ENCODE measurements at regions not wholly inside any gene's neighbourhood (a gene's known extent, or its start where the extent isn't known, plus 50 kb on each side); places are given as distances from the start of the nearest gene placed in this dataset.

DNA sequence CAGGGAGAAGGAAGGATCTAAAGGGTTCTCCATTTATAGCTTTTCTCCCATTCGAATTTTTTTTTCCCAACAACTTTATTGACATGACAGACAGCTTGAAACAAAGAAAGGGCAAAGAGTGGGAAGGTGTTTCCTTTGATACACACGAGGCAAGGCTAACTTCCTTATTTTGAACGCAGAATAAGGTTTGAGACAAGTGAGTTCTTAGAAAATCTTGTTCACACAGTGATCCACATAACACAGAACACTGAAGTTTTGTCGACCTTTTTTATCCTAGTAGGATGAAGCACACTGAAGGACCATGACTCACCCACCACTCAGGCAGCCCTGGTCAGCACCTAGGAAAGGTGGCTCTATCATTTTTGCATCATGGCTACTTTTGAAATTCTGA is 425.8 kb upstream of the MDFIC2 start:
- no peak for TF ChIP-seq RAD21 (IDR thresholded peaks at IDR 0.05)
- TF ChIP-seq, protein P1, sequence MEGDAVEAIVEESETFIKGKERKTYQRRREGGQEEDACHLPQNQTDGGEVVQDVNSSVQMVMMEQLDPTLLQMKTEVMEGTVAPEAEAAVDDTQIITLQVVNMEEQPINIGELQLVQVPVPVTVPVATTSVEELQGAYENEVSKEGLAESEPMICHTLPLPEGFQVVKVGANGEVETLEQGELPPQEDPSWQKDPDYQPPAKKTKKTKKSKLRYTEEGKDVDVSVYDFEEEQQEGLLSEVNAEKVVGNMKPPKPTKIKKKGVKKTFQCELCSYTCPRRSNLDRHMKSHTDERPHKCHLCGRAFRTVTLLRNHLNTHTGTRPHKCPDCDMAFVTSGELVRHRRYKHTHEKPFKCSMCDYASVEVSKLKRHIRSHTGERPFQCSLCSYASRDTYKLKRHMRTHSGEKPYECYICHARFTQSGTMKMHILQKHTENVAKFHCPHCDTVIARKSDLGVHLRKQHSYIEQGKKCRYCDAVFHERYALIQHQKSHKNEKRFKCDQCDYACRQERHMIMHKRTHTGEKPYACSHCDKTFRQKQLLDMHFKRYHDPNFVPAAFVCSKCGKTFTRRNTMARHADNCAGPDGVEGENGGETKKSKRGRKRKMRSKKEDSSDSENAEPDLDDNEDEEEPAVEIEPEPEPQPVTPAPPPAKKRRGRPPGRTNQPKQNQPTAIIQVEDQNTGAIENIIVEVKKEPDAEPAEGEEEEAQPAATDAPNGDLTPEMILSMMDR (IDR thresholded peaks at IDR 0.05; ENCODE audit: low read depth, low read length, missing input control): no peak
- TF ChIP-seq, protein P2, sequence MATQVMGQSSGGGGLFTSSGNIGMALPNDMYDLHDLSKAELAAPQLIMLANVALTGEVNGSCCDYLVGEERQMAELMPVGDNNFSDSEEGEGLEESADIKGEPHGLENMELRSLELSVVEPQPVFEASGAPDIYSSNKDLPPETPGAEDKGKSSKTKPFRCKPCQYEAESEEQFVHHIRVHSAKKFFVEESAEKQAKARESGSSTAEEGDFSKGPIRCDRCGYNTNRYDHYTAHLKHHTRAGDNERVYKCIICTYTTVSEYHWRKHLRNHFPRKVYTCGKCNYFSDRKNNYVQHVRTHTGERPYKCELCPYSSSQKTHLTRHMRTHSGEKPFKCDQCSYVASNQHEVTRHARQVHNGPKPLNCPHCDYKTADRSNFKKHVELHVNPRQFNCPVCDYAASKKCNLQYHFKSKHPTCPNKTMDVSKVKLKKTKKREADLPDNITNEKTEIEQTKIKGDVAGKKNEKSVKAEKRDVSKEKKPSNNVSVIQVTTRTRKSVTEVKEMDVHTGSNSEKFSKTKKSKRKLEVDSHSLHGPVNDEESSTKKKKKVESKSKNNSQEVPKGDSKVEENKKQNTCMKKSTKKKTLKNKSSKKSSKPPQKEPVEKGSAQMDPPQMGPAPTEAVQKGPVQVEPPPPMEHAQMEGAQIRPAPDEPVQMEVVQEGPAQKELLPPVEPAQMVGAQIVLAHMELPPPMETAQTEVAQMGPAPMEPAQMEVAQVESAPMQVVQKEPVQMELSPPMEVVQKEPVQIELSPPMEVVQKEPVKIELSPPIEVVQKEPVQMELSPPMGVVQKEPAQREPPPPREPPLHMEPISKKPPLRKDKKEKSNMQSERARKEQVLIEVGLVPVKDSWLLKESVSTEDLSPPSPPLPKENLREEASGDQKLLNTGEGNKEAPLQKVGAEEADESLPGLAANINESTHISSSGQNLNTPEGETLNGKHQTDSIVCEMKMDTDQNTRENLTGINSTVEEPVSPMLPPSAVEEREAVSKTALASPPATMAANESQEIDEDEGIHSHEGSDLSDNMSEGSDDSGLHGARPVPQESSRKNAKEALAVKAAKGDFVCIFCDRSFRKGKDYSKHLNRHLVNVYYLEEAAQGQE (IDR thresholded peaks at IDR 0.05): no peak
- TF ChIP-seq JUND (IDR thresholded peaks at IDR 0.05): no peak
- TF ChIP-seq FOXA1 (IDR thresholded peaks at IDR 0.05): no peak
- no peak for TF ChIP-seq TAF1 (conservative IDR thresholded peaks at IDR 0.05)
- TF ChIP-seq, protein P3, sequence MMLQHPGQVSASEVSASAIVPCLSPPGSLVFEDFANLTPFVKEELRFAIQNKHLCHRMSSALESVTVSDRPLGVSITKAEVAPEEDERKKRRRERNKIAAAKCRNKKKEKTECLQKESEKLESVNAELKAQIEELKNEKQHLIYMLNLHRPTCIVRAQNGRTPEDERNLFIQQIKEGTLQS (IDR thresholded peaks at IDR 0.05): no peak
- no peak for TF ChIP-seq HNF4A (conservative IDR thresholded peaks at IDR 0.05)
- TF ChIP-seq RXRA (IDR thresholded peaks at IDR 0.05): no peak
- TF ChIP-seq, protein P4, sequence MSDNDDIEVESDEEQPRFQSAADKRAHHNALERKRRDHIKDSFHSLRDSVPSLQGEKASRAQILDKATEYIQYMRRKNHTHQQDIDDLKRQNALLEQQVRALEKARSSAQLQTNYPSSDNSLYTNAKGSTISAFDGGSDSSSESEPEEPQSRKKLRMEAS (IDR thresholded peaks at IDR 0.05): no peak
- TF ChIP-seq GABPA (IDR thresholded peaks at IDR 0.05 in 1 of 2, conservative IDR thresholded peaks at IDR 0.05 in 1 of 2): no peak

Measured in liver (tissue), 3 donors.